ENCODE measurements at regions not wholly inside any gene's neighbourhood (a gene's known extent, or its start where the extent isn't known, plus 50 kb on each side); places are given as distances from the start of the nearest gene placed in this dataset.

DNA sequence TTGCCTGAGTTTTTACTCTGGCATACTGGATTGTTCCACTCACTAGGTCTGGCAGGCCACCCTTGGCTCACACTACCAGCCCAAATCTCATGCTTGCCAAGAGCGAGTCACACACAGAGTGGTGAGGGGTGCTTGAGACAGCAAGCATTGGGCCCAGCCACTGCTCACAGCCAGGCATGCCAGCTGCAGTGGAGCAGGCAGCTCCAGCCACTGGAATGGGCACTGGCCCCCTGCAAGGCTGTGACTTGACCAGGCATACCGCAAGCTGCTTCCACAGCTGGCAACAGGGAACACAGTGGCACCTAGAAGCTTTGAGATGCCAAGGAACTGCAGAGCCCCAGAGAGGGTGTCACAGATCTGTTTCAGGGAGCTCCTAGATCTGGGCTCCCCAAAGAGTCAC, 488.5 kb downstream of the LRFN5 start:
- TF ChIP-seq, protein P1, sequence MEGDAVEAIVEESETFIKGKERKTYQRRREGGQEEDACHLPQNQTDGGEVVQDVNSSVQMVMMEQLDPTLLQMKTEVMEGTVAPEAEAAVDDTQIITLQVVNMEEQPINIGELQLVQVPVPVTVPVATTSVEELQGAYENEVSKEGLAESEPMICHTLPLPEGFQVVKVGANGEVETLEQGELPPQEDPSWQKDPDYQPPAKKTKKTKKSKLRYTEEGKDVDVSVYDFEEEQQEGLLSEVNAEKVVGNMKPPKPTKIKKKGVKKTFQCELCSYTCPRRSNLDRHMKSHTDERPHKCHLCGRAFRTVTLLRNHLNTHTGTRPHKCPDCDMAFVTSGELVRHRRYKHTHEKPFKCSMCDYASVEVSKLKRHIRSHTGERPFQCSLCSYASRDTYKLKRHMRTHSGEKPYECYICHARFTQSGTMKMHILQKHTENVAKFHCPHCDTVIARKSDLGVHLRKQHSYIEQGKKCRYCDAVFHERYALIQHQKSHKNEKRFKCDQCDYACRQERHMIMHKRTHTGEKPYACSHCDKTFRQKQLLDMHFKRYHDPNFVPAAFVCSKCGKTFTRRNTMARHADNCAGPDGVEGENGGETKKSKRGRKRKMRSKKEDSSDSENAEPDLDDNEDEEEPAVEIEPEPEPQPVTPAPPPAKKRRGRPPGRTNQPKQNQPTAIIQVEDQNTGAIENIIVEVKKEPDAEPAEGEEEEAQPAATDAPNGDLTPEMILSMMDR (IDR thresholded peaks at IDR 0.05), result no peak
- TF ChIP-seq POLR2A (IDR thresholded peaks at IDR 0.05), result no peak

All from lower leg skin (tissue), 3 donors.